ENCODE measurements at regions not wholly inside any gene's neighbourhood (a gene's known extent, or its start where the extent isn't known, plus 50 kb on each side); places are given as distances from the start of the nearest gene placed in this dataset.
"Not testable (repeated sequence)": the region's sequence is repeated elsewhere in the genome, so short reads cannot be mapped to it uniquely, and the experiment has no call there.

DNA sequence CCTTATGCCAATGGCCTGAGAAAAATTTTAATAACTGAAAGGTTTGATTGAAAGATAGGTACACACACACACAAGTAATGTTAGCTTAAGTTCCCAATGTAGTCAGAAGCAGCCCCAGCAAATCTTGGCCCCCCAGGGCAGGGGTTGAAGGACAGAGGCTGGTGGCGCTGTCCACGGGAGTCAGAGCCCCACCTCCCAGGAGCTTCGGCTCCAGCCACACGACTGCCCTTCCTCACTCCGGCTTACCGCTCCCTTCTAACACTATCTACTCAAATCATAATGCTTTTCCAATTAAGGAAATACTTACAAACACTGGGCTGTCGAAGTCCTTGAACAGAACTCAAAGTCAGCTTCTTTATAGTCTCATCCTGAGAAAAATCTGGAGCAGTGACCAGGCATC lies 163.9 kb upstream of the NBPF12 start:
- H3K4me1 Mint-ChIP-seq; H2AK5ac ChIP-seq (ENCODE audit: insufficient read length, low read length); H3K27ac ChIP-seq (ENCODE audit: insufficient read length, low read depth, low read length); H3T11ph ChIP-seq (ENCODE audit: low read length); H3K9ac ChIP-seq (ENCODE audit: extremely low read depth, insufficient read length, low read length); H3K9me3 ChIP-seq (ENCODE audit: control insufficient read depth, low read depth, low read length); H3K4me1 ChIP-seq (ENCODE audit: insufficient read depth, low read length); H3K79me2 ChIP-seq (ENCODE audit: insufficient read depth, low read length); H3K56ac ChIP-seq (ENCODE audit: insufficient read length, low read depth, low read length); H3K9me3 Mint-ChIP-seq; H3K4me3 Mint-ChIP-seq; H4K8ac ChIP-seq (replicated peaks; ENCODE audit: insufficient read length, low read depth, low read length); H3K4me2 ChIP-seq (ENCODE audit: insufficient read depth, insufficient read length, low read length); H3K4ac ChIP-seq (ENCODE audit: low read depth, low read length); H2BK120ac ChIP-seq (ENCODE audit: low read depth, low read length, poor library complexity, severe bottlenecking); H2BK20ac ChIP-seq (ENCODE audit: low read depth, low read length, poor library complexity, severe bottlenecking); H4K91ac ChIP-seq (ENCODE audit: insufficient read length, low read depth, low read length); H4K20me1 ChIP-seq (ENCODE audit: control insufficient read depth, insufficient read depth, insufficient read length); H3K14ac ChIP-seq (ENCODE audit: insufficient read depth, low read length); H2BK12ac ChIP-seq (ENCODE audit: insufficient read length, low read depth, low read length); H3K79me1 ChIP-seq (ENCODE audit: insufficient read depth, low read depth, low read length, poor library complexity, severe bottlenecking); H2AFZ ChIP-seq (ENCODE audit: low read length); H3K23me2 ChIP-seq (ENCODE audit: insufficient read length, low read depth, low read length, poor library complexity, severe bottlenecking); H3K27me3 ChIP-seq (ENCODE audit: insufficient read depth, low read length); H3K23ac ChIP-seq (ENCODE audit: insufficient read length, low read depth, low read length); H2BK5ac ChIP-seq (ENCODE audit: insufficient read length, low read length); H4K5ac ChIP-seq (ENCODE audit: insufficient read length, low read depth, low read length); H3K27me3 Mint-ChIP-seq (ENCODE audit: low read depth); H3K36me3 Mint-ChIP-seq (ENCODE audit: insufficient read depth in 1 of 3, low read depth in 3 of 3); DNase-seq; H3K27ac Mint-ChIP-seq; H2BK15ac ChIP-seq (ENCODE audit: low read depth, low read length); H3K18ac ChIP-seq (ENCODE audit: insufficient read length, low read depth, low read length): not testable (repeated sequence)
- WGBS (ENCODE audit: extremely low coverage, insufficient read length, low lambda C conversion rate): no CpG with 5 or more reads among the region's 7 CpGs

DNA sequence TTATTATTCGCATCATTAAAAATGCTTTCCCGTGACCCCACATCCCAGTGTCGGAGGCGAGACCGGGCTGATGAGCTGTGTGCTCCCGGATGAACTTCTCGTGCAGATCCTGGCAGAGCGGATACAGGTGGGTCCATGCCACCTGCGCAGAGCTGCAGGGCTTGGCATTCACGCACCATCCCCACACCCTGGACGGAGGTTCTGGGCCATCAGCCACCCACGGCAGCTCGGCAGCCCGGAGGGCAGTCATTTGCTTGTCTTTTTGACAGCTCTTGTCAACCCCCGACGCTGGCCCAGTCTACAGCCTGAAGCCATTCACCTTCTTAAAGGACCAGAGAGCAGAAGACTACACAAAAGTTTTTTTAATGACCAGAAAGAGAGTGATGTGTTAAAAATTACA lies 166.7 kb upstream of the NBPF12 start:
- not testable (repeated sequence) for H3K56ac ChIP-seq (ENCODE audit: insufficient read length, low read depth, low read length); H3K9me3 ChIP-seq (ENCODE audit: control insufficient read depth, low read depth, low read length); H3K4ac ChIP-seq (ENCODE audit: low read depth, low read length); H2BK15ac ChIP-seq (ENCODE audit: low read depth, low read length); H3K27me3 ChIP-seq (ENCODE audit: insufficient read depth, low read length); H2BK20ac ChIP-seq (ENCODE audit: low read depth, low read length, poor library complexity, severe bottlenecking); H3K4me1 Mint-ChIP-seq; DNase-seq; H4K5ac ChIP-seq (ENCODE audit: insufficient read length, low read depth, low read length); H3K4me1 ChIP-seq (ENCODE audit: insufficient read depth, low read length); H4K8ac ChIP-seq (replicated peaks; ENCODE audit: insufficient read length, low read depth, low read length); H3K23me2 ChIP-seq (ENCODE audit: insufficient read length, low read depth, low read length, poor library complexity, severe bottlenecking); H4K91ac ChIP-seq (ENCODE audit: insufficient read length, low read depth, low read length); H3K4me3 Mint-ChIP-seq; H3K14ac ChIP-seq (ENCODE audit: insufficient read depth, low read length); H2BK12ac ChIP-seq (ENCODE audit: insufficient read length, low read depth, low read length); H3K4me2 ChIP-seq (ENCODE audit: insufficient read depth, insufficient read length, low read length); H3K9ac ChIP-seq (ENCODE audit: extremely low read depth, insufficient read length, low read length); H3K27ac Mint-ChIP-seq; H3K23ac ChIP-seq (ENCODE audit: insufficient read length, low read depth, low read length); H4K20me1 ChIP-seq (ENCODE audit: control insufficient read depth, insufficient read depth, insufficient read length); H2AK5ac ChIP-seq (ENCODE audit: insufficient read length, low read length); H3K79me1 ChIP-seq (ENCODE audit: insufficient read depth, low read depth, low read length, poor library complexity, severe bottlenecking); H3K27ac ChIP-seq (ENCODE audit: insufficient read length, low read depth, low read length); H2AFZ ChIP-seq (ENCODE audit: low read length); H3K79me2 ChIP-seq (ENCODE audit: insufficient read depth, low read length); H3K27me3 Mint-ChIP-seq (ENCODE audit: low read depth); H3K18ac ChIP-seq (ENCODE audit: insufficient read length, low read depth, low read length); H3K9me3 Mint-ChIP-seq; H2BK5ac ChIP-seq (ENCODE audit: insufficient read length, low read length); H3K36me3 Mint-ChIP-seq (ENCODE audit: insufficient read depth in 1 of 3, low read depth in 3 of 3); H3T11ph ChIP-seq (ENCODE audit: low read length); H2BK120ac ChIP-seq (ENCODE audit: low read depth, low read length, poor library complexity, severe bottlenecking)
- WGBS (ENCODE audit: extremely low coverage, insufficient read length, low lambda C conversion rate): no CpG with 5 or more reads among the region's 16 CpGs

DNA sequence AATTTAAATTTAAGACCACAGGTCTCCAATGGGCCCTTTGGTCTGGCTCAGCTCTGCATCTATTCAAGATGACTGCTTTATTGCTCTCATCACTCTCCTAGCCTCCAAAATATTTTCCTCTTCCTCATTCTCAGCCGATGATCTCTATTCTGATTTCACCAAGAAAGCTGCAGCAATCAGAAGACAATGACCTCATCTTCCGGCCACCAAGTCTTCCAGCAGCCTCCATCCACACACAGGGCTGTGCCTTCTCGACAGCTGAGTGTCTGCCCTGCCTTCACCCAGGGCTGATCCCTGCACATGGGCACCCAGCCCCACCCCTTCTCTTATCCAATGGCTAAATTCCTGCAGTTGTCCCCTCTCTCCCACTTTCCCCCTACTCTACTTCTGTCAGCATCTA lies 167.1 kb upstream of the NBPF12 start:
- not testable (repeated sequence) for H2BK5ac ChIP-seq (ENCODE audit: insufficient read length, low read length); H2BK12ac ChIP-seq (ENCODE audit: insufficient read length, low read depth, low read length); H3K4ac ChIP-seq (ENCODE audit: low read depth, low read length); H2BK15ac ChIP-seq (ENCODE audit: low read depth, low read length); H3K23ac ChIP-seq (ENCODE audit: insufficient read length, low read depth, low read length); H3K27ac Mint-ChIP-seq; H3K27me3 ChIP-seq (ENCODE audit: insufficient read depth, low read length); H3K9me3 ChIP-seq (ENCODE audit: control insufficient read depth, low read depth, low read length); H2BK20ac ChIP-seq (ENCODE audit: low read depth, low read length, poor library complexity, severe bottlenecking); H3K4me2 ChIP-seq (ENCODE audit: insufficient read depth, insufficient read length, low read length); H3K79me1 ChIP-seq (ENCODE audit: insufficient read depth, low read depth, low read length, poor library complexity, severe bottlenecking); H3K4me3 Mint-ChIP-seq; H3K18ac ChIP-seq (ENCODE audit: insufficient read length, low read depth, low read length); H2AFZ ChIP-seq (ENCODE audit: low read length); H3K4me1 ChIP-seq (ENCODE audit: insufficient read depth, low read length); H3K27me3 Mint-ChIP-seq (ENCODE audit: low read depth); H4K20me1 ChIP-seq (ENCODE audit: control insufficient read depth, insufficient read depth, insufficient read length); H3K14ac ChIP-seq (ENCODE audit: insufficient read depth, low read length); H3K79me2 ChIP-seq (ENCODE audit: insufficient read depth, low read length); H3K56ac ChIP-seq (ENCODE audit: insufficient read length, low read depth, low read length); H2BK120ac ChIP-seq (ENCODE audit: low read depth, low read length, poor library complexity, severe bottlenecking); DNase-seq; H4K91ac ChIP-seq (ENCODE audit: insufficient read length, low read depth, low read length); H3K27ac ChIP-seq (ENCODE audit: insufficient read length, low read depth, low read length); H3K9ac ChIP-seq (ENCODE audit: extremely low read depth, insufficient read length, low read length); H3K23me2 ChIP-seq (ENCODE audit: insufficient read length, low read depth, low read length, poor library complexity, severe bottlenecking); H4K8ac ChIP-seq (replicated peaks; ENCODE audit: insufficient read length, low read depth, low read length); H3K4me1 Mint-ChIP-seq; H3K9me3 Mint-ChIP-seq; H2AK5ac ChIP-seq (ENCODE audit: insufficient read length, low read length); H4K5ac ChIP-seq (ENCODE audit: insufficient read length, low read depth, low read length); H3T11ph ChIP-seq (ENCODE audit: low read length); H3K36me3 Mint-ChIP-seq (ENCODE audit: insufficient read depth in 1 of 3, low read depth in 3 of 3)
- WGBS (ENCODE audit: extremely low coverage, insufficient read length, low lambda C conversion rate): no CpG with 5 or more reads among the region's 3 CpGs
